Gastroesophageal sphincter (tissue), 4 donors: ENCODE measurements at regions not wholly inside any gene's neighbourhood (a gene's known extent, or its start where the extent isn't known, plus 50 kb on each side); places are given as distances from the start of the nearest gene placed in this dataset.

ENCODE experiments used
- ATAC-seq: fragments of 150-250 bp; one replicate; pipeline ENCODE4 v1.9.1; 2016; ENCODE audit warnings: mild to moderate bottlenecking, moderate library complexity
- H3K27ac ChIP-seq, 4 donors: fragments of 200-600 bp; sonication (generic) in 3 of 4; 1 replicate in 3 of 4; 2 replicates in 1 of 4; pipeline ENCODE4 v1.5.1; 2016 to 2019
- H3K27me3 ChIP-seq: fragments of 200-600 bp; sonication (generic); one replicate; pipeline ENCODE4 v1.5.1; 2019
- H3K36me3 ChIP-seq, 2 donors: fragments of 200-600 bp; sonication (generic); one replicate each; pipeline ENCODE4 v1.5.1; 2019; ENCODE audit warnings: control low read depth in 1 of 2
- H3K4me1 ChIP-seq, 3 donors: fragments of 200-600 bp; sonication (generic); 1 replicate in 2 of 3; 2 replicates in 1 of 3; pipeline ENCODE4 v1.5.1; 2016 to 2019; ENCODE audit warnings: control low read depth in 2 of 3
- H3K4me3 ChIP-seq, 2 donors: fragments of 200-600 bp; sonication (generic); one replicate each; pipeline ENCODE4 v1.5.1; 2019; ENCODE audit warnings: mild to moderate bottlenecking in 1 of 2, moderate library complexity in 1 of 2
- H3K9me3 ChIP-seq, 3 donors: fragments of 200-600 bp; sonication (generic); one replicate each; pipeline ENCODE4 v1.5.1; 2017 to 2019; ENCODE audit warnings: control low read depth in 2 of 3
- EP300 ChIP-seq: sonication (generic); formaldehyde crosslinking; IDR thresholded peaks from one replicate; pipeline ENCODE4 v1.6.1; 2017; ENCODE audit warnings: antibody characterized with exemption, mild to moderate bottlenecking
- POLR2A ChIP-seq, 2 donors: fragments of 450-650 bp; IDR thresholded peaks; one replicate each; pipeline ENCODE4 v1.6.1; 2017; ENCODE audit warnings: antibody characterized with exemption in 2 of 2, mild to moderate bottlenecking in 2 of 2, moderate library complexity in 1 of 2
- POLR2AphosphoS5 ChIP-seq: sonication (generic); formaldehyde crosslinking; IDR thresholded peaks from one replicate; pipeline ENCODE4 v1.6.1; 2017; ENCODE audit warnings: antibody characterized with exemption
- WGBS, 2 donors: methylation state at CpG; one replicate each; pipeline ENCODE4 v1.1.5; 2018; ENCODE audit warnings: low coverage in 1 of 2; 5-methylcytosine and 5-hydroxymethylcytosine counted together
- TF ChIP-seq, protein P1 (sequence below), 4 experiments: fragments of 200-600 bp in 2 of 4; fragments of 450-650 bp in 2 of 4; sonication (generic) in 1 of 4; IDR thresholded peaks; one replicate each; pipeline ENCODE4 v1.5.1; 2017 to 2019; ENCODE audit warnings: antibody characterized with exemption in 4 of 4, mild to moderate bottlenecking in 2 of 4, moderate library complexity in 2 of 4

- no peak for TF ChIP-seq POLR2AphosphoS5
- TF ChIP-seq, protein P1, sequence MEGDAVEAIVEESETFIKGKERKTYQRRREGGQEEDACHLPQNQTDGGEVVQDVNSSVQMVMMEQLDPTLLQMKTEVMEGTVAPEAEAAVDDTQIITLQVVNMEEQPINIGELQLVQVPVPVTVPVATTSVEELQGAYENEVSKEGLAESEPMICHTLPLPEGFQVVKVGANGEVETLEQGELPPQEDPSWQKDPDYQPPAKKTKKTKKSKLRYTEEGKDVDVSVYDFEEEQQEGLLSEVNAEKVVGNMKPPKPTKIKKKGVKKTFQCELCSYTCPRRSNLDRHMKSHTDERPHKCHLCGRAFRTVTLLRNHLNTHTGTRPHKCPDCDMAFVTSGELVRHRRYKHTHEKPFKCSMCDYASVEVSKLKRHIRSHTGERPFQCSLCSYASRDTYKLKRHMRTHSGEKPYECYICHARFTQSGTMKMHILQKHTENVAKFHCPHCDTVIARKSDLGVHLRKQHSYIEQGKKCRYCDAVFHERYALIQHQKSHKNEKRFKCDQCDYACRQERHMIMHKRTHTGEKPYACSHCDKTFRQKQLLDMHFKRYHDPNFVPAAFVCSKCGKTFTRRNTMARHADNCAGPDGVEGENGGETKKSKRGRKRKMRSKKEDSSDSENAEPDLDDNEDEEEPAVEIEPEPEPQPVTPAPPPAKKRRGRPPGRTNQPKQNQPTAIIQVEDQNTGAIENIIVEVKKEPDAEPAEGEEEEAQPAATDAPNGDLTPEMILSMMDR (IDR thresholded peaks at IDR 0.05), result no peak
- no peak for TF ChIP-seq POLR2A (IDR thresholded peaks at IDR 0.05)
- TF ChIP-seq EP300, result no peak
- Histone ChIP-seq H3K27me3 (no peaks in the 10 kb centered on the region), H3K4me3 (no peak overlapping the region), H3K27ac (no peak overlapping the region), H3K36me3 (no peaks in the 10 kb centered on the region), H3K4me1 (no peaks in the 10 kb centered on the region), H3K9me3 (peaks cover 0 to 20% (median 0%) of the 10 kb centered on the region in 3 donors)
- ATAC-seq, result no peak
- 32 to 77% methylated on average over 2 of the region's 2 CpGs for WGBS, 2 donors
These were observed 124.3 kb upstream of the MOCS2 start for GRCh38 chr5:53233645-53234405.

DNA sequence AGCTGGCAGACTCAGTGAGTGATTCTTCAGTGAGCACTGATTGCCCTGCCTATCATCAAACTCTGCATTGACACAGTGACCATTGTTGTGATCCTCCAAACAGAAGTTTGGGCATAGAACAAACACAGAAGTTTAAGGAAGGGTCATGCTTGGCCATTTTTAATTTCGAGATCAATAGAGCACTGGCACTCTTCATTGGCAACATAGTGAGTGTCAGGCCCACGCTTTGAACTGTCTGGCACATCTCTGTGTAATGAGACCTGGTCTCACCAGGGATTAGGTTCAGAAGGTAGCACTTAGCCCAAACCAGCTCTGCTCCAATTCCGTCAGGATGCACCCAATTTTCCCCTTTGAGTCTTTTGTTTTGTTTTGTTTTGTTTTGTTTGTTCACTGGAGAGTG, 127.1 kb upstream of the MOCS2 start:
- whole genome bisulfite sequencing, 2 donors, result 20 to 86% methylated on average over 1 to 3 of the region's 3 CpGs
- peaks cover 0 to 8% (median 0%) of the 10 kb centered on the region in 3 donors for H3K9me3 ChIP-seq
- H3K27me3 ChIP-seq, result no peaks in the 10 kb centered on the region
- no peaks in the 10 kb centered on the region for H3K36me3 ChIP-seq
- TF ChIP-seq POLR2AphosphoS5 (no peak), EP300 (no peak), POLR2A (IDR thresholded peaks at IDR 0.05) (no peak)
- TF ChIP-seq, protein P1 (IDR thresholded peaks at IDR 0.05), result no peak
- no peak for ATAC-seq
- H3K4me1 ChIP-seq, result no peaks in the 10 kb centered on the region
- H3K4me3 ChIP-seq, result no peak overlapping the region
- H3K27ac ChIP-seq, result no peak overlapping the region

DNA sequence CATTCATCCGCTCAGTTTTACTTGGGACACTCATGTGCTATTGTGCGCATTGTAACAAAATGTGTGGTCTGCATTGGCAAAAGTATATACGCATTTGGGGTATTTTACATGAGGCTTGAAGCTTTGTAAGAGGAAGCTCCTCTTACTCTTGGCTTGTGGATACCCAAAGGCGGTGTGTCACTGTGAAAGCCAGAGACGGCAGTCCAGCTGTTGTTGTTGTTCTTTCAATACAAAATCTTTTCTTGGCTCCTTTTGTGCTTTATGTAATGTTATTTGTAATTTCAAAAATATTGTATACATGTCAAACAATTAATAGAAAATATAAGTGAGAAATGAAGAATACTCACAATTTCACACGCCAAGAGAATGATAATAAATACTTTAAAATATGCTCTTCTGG, 128.3 kb upstream of the MOCS2 start:
- no peak overlapping the region for H3K27ac ChIP-seq
- H3K27me3 ChIP-seq, result no peaks in the 10 kb centered on the region
- no peak overlapping the region for H3K4me3 ChIP-seq
- ATAC-seq, result no peak
- no peaks in the 10 kb centered on the region for H3K4me1 ChIP-seq
- TF ChIP-seq EP300 (no peak), POLR2AphosphoS5 (no peak), POLR2A (IDR thresholded peaks at IDR 0.05) (no peak)
- TF ChIP-seq, protein P1 (IDR thresholded peaks at IDR 0.05), result no peak
- H3K36me3 ChIP-seq, result no peaks in the 10 kb centered on the region
- 25 to 49% methylated on average over 4 to 6 of the region's 6 CpGs for WGBS, 2 donors
- H3K9me3 ChIP-seq, result peaks cover 0 to 2% (median 0%) of the 10 kb centered on the region in 3 donors

GRCh38 chr5:53239301-53239990, 129.9 kb upstream of the MOCS2 start:
- no peak overlapping the region for H3K4me3 ChIP-seq
- no peaks in the 10 kb centered on the region for H3K4me1 ChIP-seq
- TF ChIP-seq EP300 (no peak), POLR2A (IDR thresholded peaks at IDR 0.05) (no peak), POLR2AphosphoS5 (no peak)
- TF ChIP-seq, protein P1 (IDR thresholded peaks at IDR 0.05), result no peak
- H3K27ac ChIP-seq, result no peak overlapping the region
- WGBS, 2 donors, result 81 to 85% methylated on average over 2 of the region's 2 CpGs
- H3K9me3 ChIP-seq, result no peaks in the 10 kb centered on the region
- no peaks in the 10 kb centered on the region for H3K36me3 ChIP-seq
- ATAC-seq, result no peak
- H3K27me3 ChIP-seq, result no peaks in the 10 kb centered on the region

DNA sequence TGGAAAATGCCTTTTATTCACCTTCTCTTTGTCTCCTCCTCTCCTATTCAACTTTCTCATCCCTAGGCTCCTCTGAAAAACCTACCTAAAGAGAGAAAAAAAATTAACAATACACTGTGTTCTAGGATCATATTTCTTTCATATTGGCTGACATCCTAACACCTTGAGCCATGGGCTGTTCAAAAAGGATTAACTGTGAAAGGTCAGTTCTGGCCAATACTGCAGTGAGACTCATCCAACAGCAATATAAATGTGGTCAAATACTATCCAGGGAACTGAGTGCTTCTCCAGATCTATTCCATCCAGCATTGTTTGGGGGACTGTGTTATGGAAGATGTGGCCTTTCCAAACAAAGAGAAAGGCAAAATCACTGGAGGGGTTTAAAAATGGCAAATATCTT, 131.1 kb upstream of the MOCS2 start:
- Histone ChIP-seq H3K4me1 (no peaks in the 10 kb centered on the region), H3K4me3 (no peak overlapping the region), H3K27ac (no peak overlapping the region), H3K27me3 (no peaks in the 10 kb centered on the region), H3K9me3 (no peaks in the 10 kb centered on the region), H3K36me3 (no peaks in the 10 kb centered on the region)
- TF ChIP-seq, protein P1 (IDR thresholded peaks at IDR 0.05), result no peak
- TF ChIP-seq POLR2AphosphoS5 (no peak), EP300 (no peak), POLR2A (IDR thresholded peaks at IDR 0.05) (no peak)
- no peak for ATAC-seq
